Neutrophil (primary cell): ENCODE measurements at regions not wholly inside any gene's neighbourhood (a gene's known extent, or its start where the extent isn't known, plus 50 kb on each side); places are given as distances from the start of the nearest gene placed in this dataset.
"Not testable (repeated sequence)": the region's sequence is repeated elsewhere in the genome, so short reads cannot be mapped to it uniquely, and the experiment has no call there.

ENCODE experiments used
- H3K27ac ChIP-seq: fragments of 200-600 bp; sonication (generic); 2 replicates; pipeline ENCODE4 v1.5.1; 2016; ENCODE audit warnings: mild to moderate bottlenecking, moderate library complexity
- H3K27me3 ChIP-seq: fragments of 200-600 bp; sonication (generic); 2 replicates; pipeline ENCODE4 v1.6.0; 2016; ENCODE audit warnings: mild to moderate bottlenecking
- H3K36me3 ChIP-seq: fragments of 200-600 bp; sonication (generic); 2 replicates; pipeline ENCODE4 v1.5.1; 2017
- H3K4me1 ChIP-seq, 2 experiments: fragments of 200-600 bp in 1 of 2; sonication (generic) in 1 of 2; 1 replicate in 1 of 2; 2 replicates in 1 of 2; pipeline versions ENCODE4 v1.5.1 to v1.6.1; 2013 to 2016; ENCODE audit warnings: low read depth in 1 of 2, low read length in 1 of 2, mild to moderate bottlenecking in 1 of 2, moderate library complexity in 1 of 2; ENCODE audit not compliant: control insufficient read depth in 1 of 2, insufficient read depth in 1 of 2
- H3K4me3 ChIP-seq, 2 experiments: fragments of 200-600 bp in 1 of 2; sonication (generic) in 1 of 2; 1 replicate in 1 of 2; 2 replicates in 1 of 2; pipeline ENCODE4 v1.5.1; 2013 to 2016; ENCODE audit warnings: low read depth in 1 of 2, low read length in 1 of 2, mild to moderate bottlenecking in 1 of 2, moderate library complexity in 1 of 2
- H3K9me3 ChIP-seq: fragments of 200-600 bp; sonication (generic); 2 replicates; pipeline ENCODE4 v1.5.1; 2016
- TF ChIP-seq, protein P1 (sequence below): fragments of 200-600 bp; sonication (generic); IDR thresholded peaks from 2 replicates; pipeline ENCODE4 v1.5.1; 2016; ENCODE audit warnings: antibody characterized with exemption

DNA sequence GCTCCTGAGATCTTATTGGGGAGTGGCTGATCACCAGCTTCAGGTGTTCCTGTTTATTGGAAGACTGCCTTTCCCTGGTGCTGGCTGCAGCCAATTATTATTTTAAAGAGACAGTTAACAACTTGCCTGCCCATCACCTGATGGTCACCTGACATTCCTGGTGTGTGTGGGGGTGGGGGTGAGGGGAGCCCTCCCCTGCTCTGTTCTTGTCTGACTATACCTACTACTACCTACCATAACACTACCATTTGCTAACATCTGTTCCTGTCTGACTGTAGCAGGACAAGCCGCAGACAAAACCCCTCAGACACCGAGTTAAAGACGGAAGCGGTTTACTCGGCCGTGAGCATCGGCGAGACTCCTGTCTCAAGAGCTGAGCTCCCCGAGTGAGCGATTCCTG, 54.9 kb upstream of the NBPF3 start:
- Histone ChIP-seq H3K27ac (no peak overlapping the region), H3K27me3 (peaks cover 43% of the 10 kb centered on the region)
- TF ChIP-seq, protein P1, sequence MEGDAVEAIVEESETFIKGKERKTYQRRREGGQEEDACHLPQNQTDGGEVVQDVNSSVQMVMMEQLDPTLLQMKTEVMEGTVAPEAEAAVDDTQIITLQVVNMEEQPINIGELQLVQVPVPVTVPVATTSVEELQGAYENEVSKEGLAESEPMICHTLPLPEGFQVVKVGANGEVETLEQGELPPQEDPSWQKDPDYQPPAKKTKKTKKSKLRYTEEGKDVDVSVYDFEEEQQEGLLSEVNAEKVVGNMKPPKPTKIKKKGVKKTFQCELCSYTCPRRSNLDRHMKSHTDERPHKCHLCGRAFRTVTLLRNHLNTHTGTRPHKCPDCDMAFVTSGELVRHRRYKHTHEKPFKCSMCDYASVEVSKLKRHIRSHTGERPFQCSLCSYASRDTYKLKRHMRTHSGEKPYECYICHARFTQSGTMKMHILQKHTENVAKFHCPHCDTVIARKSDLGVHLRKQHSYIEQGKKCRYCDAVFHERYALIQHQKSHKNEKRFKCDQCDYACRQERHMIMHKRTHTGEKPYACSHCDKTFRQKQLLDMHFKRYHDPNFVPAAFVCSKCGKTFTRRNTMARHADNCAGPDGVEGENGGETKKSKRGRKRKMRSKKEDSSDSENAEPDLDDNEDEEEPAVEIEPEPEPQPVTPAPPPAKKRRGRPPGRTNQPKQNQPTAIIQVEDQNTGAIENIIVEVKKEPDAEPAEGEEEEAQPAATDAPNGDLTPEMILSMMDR, result no peak

DNA sequence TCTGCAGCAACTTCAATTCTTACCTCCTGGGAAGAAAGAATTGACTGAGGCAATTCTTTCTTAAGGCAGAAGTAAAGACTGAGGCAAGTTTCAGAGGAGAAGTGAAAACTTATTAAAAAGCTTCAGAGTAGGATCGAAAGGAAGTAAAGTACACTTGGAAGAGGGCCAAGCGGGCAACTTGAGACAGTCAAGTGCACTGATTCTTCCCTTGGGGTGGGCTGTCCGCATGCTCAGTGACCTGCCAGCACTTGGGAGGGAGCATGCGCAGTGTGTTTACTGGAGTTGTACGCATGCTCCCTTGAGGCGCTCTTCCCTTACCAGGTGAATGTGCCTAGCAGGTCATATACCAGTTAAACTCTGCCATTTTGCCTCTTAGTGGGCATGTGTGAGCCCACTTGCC, 55.3 kb upstream of the NBPF3 start:
- Histone ChIP-seq H3K36me3 (no peaks in the 10 kb centered on the region), H3K27me3 (peaks cover 43% of the 10 kb centered on the region), H3K9me3 (no peaks in the 10 kb centered on the region), H3K4me3 (no peak overlapping the region), H3K27ac (no peak overlapping the region), H3K4me1 (no peaks in the 10 kb centered on the region)
- TF ChIP-seq, protein P1, result no peak

More for the DNA sequence above, 54.9 kb upstream of the NBPF3 start:
- Histone ChIP-seq H3K36me3 (no peaks in the 10 kb centered on the region), H3K4me3 (no peak overlapping the region), H3K9me3 (no peaks in the 10 kb centered on the region), H3K4me1 (no peaks in the 10 kb centered on the region)

DNA sequence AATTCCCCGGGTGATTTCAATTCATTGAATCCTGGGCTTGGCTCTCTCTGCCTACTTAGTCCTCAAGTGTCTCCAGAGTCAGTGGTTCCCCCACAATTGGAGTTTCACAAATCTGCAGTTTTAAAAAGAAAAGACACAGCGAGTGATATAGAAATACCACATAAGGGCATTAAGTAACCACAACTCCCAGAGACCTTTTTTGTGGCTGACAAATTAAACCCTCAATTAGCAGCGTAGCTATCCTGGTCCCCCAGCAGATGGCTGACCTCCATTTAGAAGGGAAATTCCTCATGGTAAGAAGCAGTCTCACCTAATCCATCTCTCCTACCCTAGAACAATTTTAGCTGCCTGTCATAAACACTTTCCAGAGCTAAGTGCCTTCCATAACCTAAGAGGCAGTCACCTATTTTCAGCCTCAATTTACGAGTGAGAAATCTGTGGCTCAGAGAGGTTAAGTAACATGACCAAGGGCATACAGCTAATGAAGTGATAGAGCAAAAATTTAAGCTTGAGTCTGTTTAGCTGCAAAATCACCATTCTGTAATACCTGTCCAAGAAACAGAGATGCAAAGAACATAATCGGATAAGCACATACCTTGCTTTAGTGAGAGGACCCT, 56.0 kb upstream of the NBPF3 start:
- Histone ChIP-seq H3K27ac (no peak overlapping the region), H3K4me1 (no peaks in the 10 kb centered on the region), H3K4me3 (no peak overlapping the region), H3K27me3 (peaks cover 48% of the 10 kb centered on the region), H3K36me3 (no peaks in the 10 kb centered on the region), H3K9me3 (no peaks in the 10 kb centered on the region)
- TF ChIP-seq, protein P1, result no peak

DNA sequence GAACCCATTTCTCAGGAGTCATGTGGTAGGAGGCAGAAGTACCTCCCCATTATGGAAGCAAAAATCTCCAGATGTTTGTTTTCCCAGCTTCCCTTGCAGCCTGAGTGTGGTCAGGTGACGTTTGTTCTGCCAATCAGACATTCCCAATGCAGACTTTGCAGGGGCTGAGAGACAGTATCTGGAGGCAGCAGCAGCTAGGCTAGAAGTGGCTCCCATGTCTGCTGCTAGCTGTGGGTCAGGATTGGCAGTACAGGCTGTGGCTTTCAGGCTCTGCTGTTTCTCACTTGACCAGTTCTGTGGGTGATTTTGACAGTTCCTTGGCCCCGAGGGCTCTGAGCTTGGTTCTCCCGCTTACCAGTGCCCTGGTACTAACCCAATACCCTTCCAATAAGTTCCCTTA, 58.6 kb upstream of the NBPF3 start:
- Histone ChIP-seq H3K27ac (no peak overlapping the region), H3K27me3 (peaks cover 53% of the 10 kb centered on the region), H3K4me1 (no peaks in the 10 kb centered on the region), H3K36me3 (no peaks in the 10 kb centered on the region), H3K9me3 (no peaks in the 10 kb centered on the region), H3K4me3 (no peak overlapping the region)
- TF ChIP-seq, protein P1, result no peak

DNA sequence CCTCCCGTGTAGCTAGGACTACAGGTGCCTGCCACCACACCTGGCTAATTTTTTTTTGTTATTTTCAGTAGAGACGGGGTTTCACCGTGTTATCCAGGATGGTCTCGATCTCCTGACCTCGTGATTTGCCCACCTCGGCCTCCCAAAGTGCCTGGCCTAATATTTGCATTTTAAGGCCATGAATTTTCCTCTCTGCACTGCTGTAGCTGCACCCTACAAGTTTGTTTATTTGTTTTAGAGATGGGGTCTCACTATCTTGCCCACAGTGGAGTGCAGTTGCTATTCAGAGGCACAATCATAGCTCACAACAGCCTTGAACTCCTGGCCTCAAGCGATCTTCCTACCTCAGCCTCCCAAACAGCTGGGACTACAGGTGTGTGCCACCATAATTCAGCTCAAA, 59.8 kb upstream of the NBPF3 start:
- H3K9me3 ChIP-seq, H3K4me3 ChIP-seq, H3K27ac ChIP-seq, H3K36me3 ChIP-seq, H3K4me1 ChIP-seq: not testable (repeated sequence)
- H3K27me3 ChIP-seq, result peaks cover 46% of the 10 kb centered on the region

DNA sequence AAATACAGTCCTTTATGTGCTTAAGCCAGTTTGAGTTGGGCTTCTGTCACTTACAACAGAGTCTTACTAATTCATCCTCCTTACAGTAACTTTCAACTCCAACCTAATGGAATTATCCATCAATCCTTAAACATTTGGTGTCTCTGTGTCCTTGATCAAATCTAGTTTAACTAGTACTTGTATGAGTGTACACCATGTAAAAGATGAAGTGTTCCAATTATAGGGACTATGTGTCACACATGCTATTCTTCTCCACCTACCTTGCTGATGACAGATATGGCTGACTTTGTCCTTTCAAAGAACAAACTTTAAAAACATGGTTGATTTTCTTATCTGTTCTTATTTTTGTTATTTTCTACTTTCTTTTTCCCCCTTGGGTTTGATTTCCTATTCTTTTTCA, 60.4 kb upstream of the NBPF3 start:
- TF ChIP-seq, protein P1, result no peak
- Histone ChIP-seq H3K27me3 (peaks cover 41% of the 10 kb centered on the region), H3K9me3 (no peaks in the 10 kb centered on the region), H3K27ac (no peak overlapping the region), H3K36me3 (no peaks in the 10 kb centered on the region), H3K4me1 (no peaks in the 10 kb centered on the region), H3K4me3 (no peak overlapping the region)
